WTC11 (cell line): ENCODE measurements at regions not wholly inside any gene's neighbourhood (a gene's known extent, or its start where the extent isn't known, plus 50 kb on each side); places are given as distances from the start of the nearest gene placed in this dataset.

Experiments used
- CREM ChIP-seq: sonication (generic); formaldehyde crosslinking; IDR thresholded peaks from 2 replicates; pipeline ENCODE4 v1.8.1; 2022; ENCODE audit warnings: mild to moderate bottlenecking, missing genetic modification reagents, moderate library complexity
- JUN ChIP-seq: sonication (generic); formaldehyde crosslinking; IDR thresholded peaks from 2 replicates; pipeline ENCODE4 v1.8.0; 2023; ENCODE audit warnings: mild to moderate bottlenecking, missing genetic modification reagents
- NFYB ChIP-seq: sonication (generic); formaldehyde crosslinking; conservative IDR thresholded peaks from 2 replicates; pipeline ENCODE4 v1.8.0; 2022; ENCODE audit warnings: low read depth, missing genetic modification reagents
- NR1H2 ChIP-seq: sonication (generic); formaldehyde crosslinking; IDR thresholded peaks from 2 replicates; pipeline ENCODE4 v1.9.0; 2021; ENCODE audit warnings: mild to moderate bottlenecking, moderate library complexity, missing genetic modification reagents
- OVOL2 ChIP-seq: fragments of 250-450 bp; sonication (Bioruptor Pico); IDR thresholded peaks from 2 replicates; pipeline ENCODE4 v1.9.0; 2021; ENCODE audit warnings: mild to moderate bottlenecking, borderline replicate concordance
- USF2 ChIP-seq: sonication (generic); formaldehyde crosslinking; IDR thresholded peaks from 2 replicates; pipeline ENCODE4 v1.8.1; 2023; ENCODE audit warnings: mild to moderate bottlenecking, missing genetic modification reagents, moderate library complexity
- ZNF512 ChIP-seq: sonication (generic); formaldehyde crosslinking; IDR thresholded peaks from 2 replicates; pipeline ENCODE4 v1.8.1; 2022; ENCODE audit warnings: missing genetic modification reagents, borderline replicate concordance
- TF ChIP-seq, protein P1 (sequence below): fragments of 200-600 bp; IDR thresholded peaks from 2 replicates; pipeline ENCODE4 v1.8.0; 2022; ENCODE audit warnings: antibody characterized with exemption
- TF ChIP-seq, protein P2 (sequence below): sonication (generic); formaldehyde crosslinking; IDR thresholded peaks from 2 replicates; pipeline ENCODE4 v1.8.1; 2022; ENCODE audit warnings: mild to moderate bottlenecking, moderate library complexity, missing genetic modification reagents
- TF ChIP-seq, protein P3 (sequence below): sonication (generic); formaldehyde crosslinking; IDR thresholded peaks from 2 replicates; pipeline ENCODE4 v1.8.0; 2023; ENCODE audit warnings: mild to moderate bottlenecking, missing genetic modification reagents

GRCh38 chr7:363626-364025, 73.7 kb downstream of the FOXL3 start:
- TF ChIP-seq, protein P1, sequence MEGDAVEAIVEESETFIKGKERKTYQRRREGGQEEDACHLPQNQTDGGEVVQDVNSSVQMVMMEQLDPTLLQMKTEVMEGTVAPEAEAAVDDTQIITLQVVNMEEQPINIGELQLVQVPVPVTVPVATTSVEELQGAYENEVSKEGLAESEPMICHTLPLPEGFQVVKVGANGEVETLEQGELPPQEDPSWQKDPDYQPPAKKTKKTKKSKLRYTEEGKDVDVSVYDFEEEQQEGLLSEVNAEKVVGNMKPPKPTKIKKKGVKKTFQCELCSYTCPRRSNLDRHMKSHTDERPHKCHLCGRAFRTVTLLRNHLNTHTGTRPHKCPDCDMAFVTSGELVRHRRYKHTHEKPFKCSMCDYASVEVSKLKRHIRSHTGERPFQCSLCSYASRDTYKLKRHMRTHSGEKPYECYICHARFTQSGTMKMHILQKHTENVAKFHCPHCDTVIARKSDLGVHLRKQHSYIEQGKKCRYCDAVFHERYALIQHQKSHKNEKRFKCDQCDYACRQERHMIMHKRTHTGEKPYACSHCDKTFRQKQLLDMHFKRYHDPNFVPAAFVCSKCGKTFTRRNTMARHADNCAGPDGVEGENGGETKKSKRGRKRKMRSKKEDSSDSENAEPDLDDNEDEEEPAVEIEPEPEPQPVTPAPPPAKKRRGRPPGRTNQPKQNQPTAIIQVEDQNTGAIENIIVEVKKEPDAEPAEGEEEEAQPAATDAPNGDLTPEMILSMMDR: no peak
- TF ChIP-seq, protein P2, sequence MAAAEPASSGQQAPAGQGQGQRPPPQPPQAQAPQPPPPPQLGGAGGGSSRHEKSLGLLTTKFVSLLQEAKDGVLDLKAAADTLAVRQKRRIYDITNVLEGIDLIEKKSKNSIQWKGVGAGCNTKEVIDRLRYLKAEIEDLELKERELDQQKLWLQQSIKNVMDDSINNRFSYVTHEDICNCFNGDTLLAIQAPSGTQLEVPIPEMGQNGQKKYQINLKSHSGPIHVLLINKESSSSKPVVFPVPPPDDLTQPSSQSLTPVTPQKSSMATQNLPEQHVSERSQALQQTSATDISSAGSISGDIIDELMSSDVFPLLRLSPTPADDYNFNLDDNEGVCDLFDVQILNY: no peak
- no peak for TF ChIP-seq JUN (CRISPR knock-in tag)
- no peak for TF ChIP-seq NFYB (CRISPR knock-in tag)
- no peak for TF ChIP-seq USF2
- no peak for TF ChIP-seq CREM
- TF ChIP-seq NR1H2: no peak
- TF ChIP-seq, protein P3, sequence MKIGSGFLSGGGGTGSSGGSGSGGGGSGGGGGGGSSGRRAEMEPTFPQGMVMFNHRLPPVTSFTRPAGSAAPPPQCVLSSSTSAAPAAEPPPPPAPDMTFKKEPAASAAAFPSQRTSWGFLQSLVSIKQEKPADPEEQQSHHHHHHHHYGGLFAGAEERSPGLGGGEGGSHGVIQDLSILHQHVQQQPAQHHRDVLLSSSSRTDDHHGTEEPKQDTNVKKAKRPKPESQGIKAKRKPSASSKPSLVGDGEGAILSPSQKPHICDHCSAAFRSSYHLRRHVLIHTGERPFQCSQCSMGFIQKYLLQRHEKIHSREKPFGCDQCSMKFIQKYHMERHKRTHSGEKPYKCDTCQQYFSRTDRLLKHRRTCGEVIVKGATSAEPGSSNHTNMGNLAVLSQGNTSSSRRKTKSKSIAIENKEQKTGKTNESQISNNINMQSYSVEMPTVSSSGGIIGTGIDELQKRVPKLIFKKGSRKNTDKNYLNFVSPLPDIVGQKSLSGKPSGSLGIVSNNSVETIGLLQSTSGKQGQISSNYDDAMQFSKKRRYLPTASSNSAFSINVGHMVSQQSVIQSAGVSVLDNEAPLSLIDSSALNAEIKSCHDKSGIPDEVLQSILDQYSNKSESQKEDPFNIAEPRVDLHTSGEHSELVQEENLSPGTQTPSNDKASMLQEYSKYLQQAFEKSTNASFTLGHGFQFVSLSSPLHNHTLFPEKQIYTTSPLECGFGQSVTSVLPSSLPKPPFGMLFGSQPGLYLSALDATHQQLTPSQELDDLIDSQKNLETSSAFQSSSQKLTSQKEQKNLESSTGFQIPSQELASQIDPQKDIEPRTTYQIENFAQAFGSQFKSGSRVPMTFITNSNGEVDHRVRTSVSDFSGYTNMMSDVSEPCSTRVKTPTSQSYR: no peak
- no peak for TF ChIP-seq OVOL2 (CRISPR knock-in tag)
- no peak for TF ChIP-seq ZNF512 (CRISPR knock-in tag)
